PC-3 (cell line): ENCODE measurements at regions not wholly inside any gene's neighbourhood (a gene's known extent, or its start where the extent isn't known, plus 50 kb on each side); places are given as distances from the start of the nearest gene placed in this dataset.

ENCODE experiments used
- CTCF ChIP-seq: fragments of 300-600 bp; sonication (generic); conservative IDR thresholded peaks from 2 replicates; pipeline ENCODE4 v1.5.1; 2017; ENCODE audit warnings: antibody characterized with exemption, low read depth, mild to moderate bottlenecking, low read length
- EZH2phosphoT487 ChIP-seq: fragments of 300-600 bp; sonication (generic); IDR thresholded peaks from 2 replicates; pipeline ENCODE4 v1.6.1; 2018; ENCODE audit warnings: mild to moderate bottlenecking, antibody characterized with exemption, low read length, borderline replicate concordance

GRCh38 chr15:73809728-73810501 is 56.8 kb upstream of the INSYN1 start:
- TF ChIP-seq CTCF (no peak), EZH2phosphoT487 (no peak)
